HepG2 (cell line): ENCODE measurements at regions not wholly inside any gene's neighbourhood (a gene's known extent, or its start where the extent isn't known, plus 50 kb on each side); places are given as distances from the start of the nearest gene placed in this dataset.

Source experiments
- ATAC-seq: fragments of 200-7000 bp; cut with Tn5 transposase; 3 replicates; pipeline ENCODE4 v1.9.1; 2020; ENCODE audit warnings: mild to moderate bottlenecking, moderate library complexity
- BruUV-seq: library from RNA; stranded (reverse); fragments of 400-500 nt; replicated peaks from 2 replicates; lab custom pipeline; 2021; lab: Mats Ljungman, UMichigan
- CTCF ChIA-PET: fragments of 300-600 bp; formaldehyde crosslinking; extraction: SDS; loops from one replicate; lab custom pipeline; 2021; ENCODE audit warnings: low total read pairs, inconsistent platforms, low intra/inter-chr PET ratio; lab: Yijun Ruan, JAX
- POLR2A ChIA-PET: fragments of 350-600 bp; sonication (Branson Sonifier 250); formaldehyde crosslinking; loops from one replicate; lab custom pipeline; 2020; ENCODE audit warnings: antibody characterized with exemption, inconsistent platforms; lab: Yijun Ruan, JAX
- DNase-seq: peaks from one replicate; pipeline ENCODE4 v3.0.0-alpha.2; 2015; ENCODE audit warnings: low spot score
- FAIRE-seq: peaks from 3 replicates; lab custom pipeline; 2011; peaks lifted over from hg19 to GRCh38; lab: Jason Lieb, UNC
- H2AFZ ChIP-seq: one replicate; pipeline ENCODE4 v1.6.1; 2011; ENCODE audit warnings: low read length, inconsistent platforms
- H3K27ac ChIP-seq: fragments of 300-600 bp; 3 replicates; pipeline ENCODE4 v1.8.0; 2011; ENCODE audit warnings: mixed run types, mild to moderate bottlenecking, mixed read lengths, low read length, inconsistent platforms; ENCODE audit not compliant: insufficient read depth; ENCODE audit errors: extremely low read length
- H3K27me3 ChIP-seq, 2 experiments: fragments of 200-600 bp in 1 of 2; 2 replicates in 1 of 2; 3 replicates in 1 of 2; pipeline versions ENCODE4 v1.6.0 to v1.8.0; 2011; ENCODE audit warnings: low read length in 2 of 2, mild to moderate bottlenecking in 2 of 2, moderate library complexity in 2 of 2, inconsistent platforms in 1 of 2; ENCODE audit not compliant: insufficient read depth in 2 of 2, control insufficient read depth in 1 of 2
- H3K36me3 ChIP-seq, 2 experiments: fragments of 200-600 bp in 1 of 2; replicated peaks in 1 of 2; 2 replicates in 1 of 2; 3 replicates in 1 of 2; pipeline versions ENCODE4 v1.5.1 to v1.8.0; 2011; ENCODE audit warnings: low read length in 2 of 2, inconsistent platforms in 1 of 2; ENCODE audit not compliant: insufficient read depth in 2 of 2, control insufficient read depth in 1 of 2
- H3K4me1 ChIP-seq: 2 replicates; pipeline ENCODE4 v1.5.1; 2012; ENCODE audit warnings: low read length, inconsistent platforms; ENCODE audit not compliant: insufficient read depth
- H3K4me2 ChIP-seq: 2 replicates; pipeline ENCODE4 v1.6.0; 2011; ENCODE audit warnings: low read depth, low read length, inconsistent platforms
- H3K4me3 ChIP-seq, 3 experiments: fragments of 200-600 bp in 1 of 3; sonication (generic), shearing (Covaris generic) in 1 of 3; replicated peaks in 1 of 3; 2 replicates each; pipeline ENCODE4 v1.5.1; 2011 to 2016; ENCODE audit warnings: low read length in 3 of 3, inconsistent platforms in 2 of 3, low read depth in 2 of 3, mild to moderate bottlenecking in 2 of 3, control low read depth in 1 of 3, mixed read lengths in 1 of 3; ENCODE audit not compliant: insufficient read depth in 1 of 3
- H3K79me2 ChIP-seq: one replicate; pipeline ENCODE4 v1.6.1; 2011; ENCODE audit warnings: low read length, inconsistent platforms; ENCODE audit not compliant: insufficient read depth
- H3K9ac ChIP-seq: 2 replicates; pipeline ENCODE4 v1.6.0; 2011; ENCODE audit warnings: mild to moderate bottlenecking, low read depth, low read length, inconsistent platforms; ENCODE audit not compliant: insufficient read depth
- H3K9me3 ChIP-seq: 2 replicates; pipeline ENCODE4 v1.5.1; 2012; ENCODE audit warnings: mild to moderate bottlenecking, low read length
- H4K20me1 ChIP-seq: 2 replicates; pipeline ENCODE4 v1.6.0; 2011; ENCODE audit warnings: inconsistent platforms, mild to moderate bottlenecking, low read length, moderate library complexity; ENCODE audit not compliant: insufficient read depth
- CREM ChIP-seq, 2 experiments: sonication (generic) in 1 of 2; formaldehyde crosslinking in 1 of 2; IDR thresholded peaks; 2 replicates each; pipeline versions ENCODE4 v1.4.0 to v1.6.1; 2016 to 2020; ENCODE audit warnings: antibody characterized with exemption in 1 of 2, mild to moderate bottlenecking in 1 of 2, missing genetic modification reagents in 1 of 2
- ZNF17 ChIP-seq: sonication (generic); formaldehyde crosslinking; IDR thresholded peaks from 2 replicates; pipeline ENCODE4 v1.5.0; 2020; ENCODE audit warnings: mild to moderate bottlenecking, missing genetic modification reagents
- ZNF263 ChIP-seq: sonication (generic); formaldehyde crosslinking; IDR thresholded peaks from 2 replicates; pipeline ENCODE4 v1.4.0; 2020; ENCODE audit warnings: missing genetic modification reagents
- ZNF484 ChIP-seq: sonication (generic); formaldehyde crosslinking; IDR thresholded peaks from 2 replicates; pipeline ENCODE4 v1.5.1; 2020; ENCODE audit warnings: mild to moderate bottlenecking, low read depth, missing genetic modification reagents, borderline replicate concordance
- ZNF616 ChIP-seq: sonication (generic); formaldehyde crosslinking; IDR thresholded peaks from 2 replicates; pipeline ENCODE4 v1.5.0; 2020; ENCODE audit warnings: low read depth, mild to moderate bottlenecking, missing genetic modification reagents
- ZNF891 ChIP-seq: sonication (generic); formaldehyde crosslinking; IDR thresholded peaks from 2 replicates; pipeline ENCODE4 v1.5.0; 2020; ENCODE audit warnings: mild to moderate bottlenecking, missing genetic modification reagents
- WGBS: methylation state at CpG from one replicate; pipeline ENCODE4 v1.1.6; 2017; ENCODE audit warnings: low lambda C conversion rate; 5-methylcytosine and 5-hydroxymethylcytosine counted together
- in situ Hi-C: cut with HindIII; loops from 2 replicates; pipeline ENCODE4 v1.10.0; 2017; ENCODE audit warnings: low pct_unique_long_range_greater_than_20kb; ENCODE audit not compliant: extremely low pct_ligation_motif_present
- intact Hi-C: fragments of 100-400 bp; cut with micrococcal nuclease; formaldehyde crosslinking; loops from one replicate; pipeline ENCODE4 v1.10.0; 2022; ENCODE audit not compliant: unreplicated experiment
- TF ChIP-seq, protein P1 (sequence below): sonication (generic); formaldehyde crosslinking; IDR thresholded peaks from 2 replicates; pipeline ENCODE4 v1.8.1; 2023; ENCODE audit warnings: mild to moderate bottlenecking, missing genetic modification reagents
- TF ChIP-seq, protein P2 (sequence below): sonication (generic); formaldehyde crosslinking; IDR thresholded peaks from 2 replicates; pipeline ENCODE4 v1.5.0; 2020; ENCODE audit warnings: mild to moderate bottlenecking, missing genetic modification reagents
- TF ChIP-seq, protein P3 (sequence below): sonication (generic); formaldehyde crosslinking; IDR thresholded peaks from 2 replicates; pipeline ENCODE4 v1.4.0; 2020; ENCODE audit warnings: mild to moderate bottlenecking, missing genetic modification reagents, borderline replicate concordance

DNA sequence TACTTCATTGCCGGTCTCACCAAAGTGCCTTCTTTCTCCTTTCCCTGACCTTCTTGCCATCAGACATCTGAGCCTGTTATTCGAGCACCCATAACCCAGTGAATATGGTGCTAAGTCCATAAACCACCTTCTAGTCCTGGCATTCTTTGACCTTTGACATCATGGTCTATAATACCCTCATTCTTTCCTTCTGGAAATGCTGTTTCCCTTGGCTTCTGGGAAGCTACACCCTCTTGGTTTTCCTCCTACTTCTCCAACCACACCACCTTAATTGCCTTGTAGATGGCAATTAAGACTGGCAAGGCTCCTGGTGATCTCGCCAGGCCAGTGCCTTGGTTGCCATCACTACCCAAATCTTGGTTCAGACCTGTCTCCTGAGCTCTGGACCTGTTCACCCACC is 56.1 kb upstream of the TRAK1 start:
- POLR2A ChIA-PET: no interaction called here
- no peak overlapping the region for H3K4me3 ChIP-seq
- no peak overlapping the region for H3K9ac ChIP-seq
- peaks cover 69% of the 10 kb centered on the region for H3K79me2 ChIP-seq
- no peaks in the 10 kb centered on the region for H4K20me1 ChIP-seq
- in situ Hi-C loops (no loop called here), intact Hi-C loops (no loop called here)
- H2AFZ ChIP-seq: no peak overlapping the region
- peaks cover 0 to 8% of the 10 kb centered on the region in 2 experiments; a peak in 3 of 5 replicates for H3K36me3 ChIP-seq
- ATAC-seq: no peak
- H3K4me1 ChIP-seq: peaks cover 58% of the 10 kb centered on the region
- no peaks in the 10 kb centered on the region for H3K9me3 ChIP-seq
- no peak for TF ChIP-seq ZNF484 (CRISPR knock-in tag)
- TF ChIP-seq, protein P1, sequence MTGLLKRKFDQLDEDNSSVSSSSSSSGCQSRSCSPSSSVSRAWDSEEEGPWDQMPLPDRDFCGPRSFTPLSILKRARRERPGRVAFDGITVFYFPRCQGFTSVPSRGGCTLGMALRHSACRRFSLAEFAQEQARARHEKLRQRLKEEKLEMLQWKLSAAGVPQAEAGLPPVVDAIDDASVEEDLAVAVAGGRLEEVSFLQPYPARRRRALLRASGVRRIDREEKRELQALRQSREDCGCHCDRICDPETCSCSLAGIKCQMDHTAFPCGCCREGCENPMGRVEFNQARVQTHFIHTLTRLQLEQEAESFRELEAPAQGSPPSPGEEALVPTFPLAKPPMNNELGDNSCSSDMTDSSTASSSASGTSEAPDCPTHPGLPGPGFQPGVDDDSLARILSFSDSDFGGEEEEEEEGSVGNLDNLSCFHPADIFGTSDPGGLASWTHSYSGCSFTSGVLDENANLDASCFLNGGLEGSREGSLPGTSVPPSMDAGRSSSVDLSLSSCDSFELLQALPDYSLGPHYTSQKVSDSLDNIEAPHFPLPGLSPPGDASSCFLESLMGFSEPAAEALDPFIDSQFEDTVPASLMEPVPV (CRISPR knock-in tag): 0 out of 2 replicates have a peak, but pooled peaks have one; percentile 8
- no peak for DNase-seq
- BruUV-seq: no TSS peak
- H3K27ac ChIP-seq: no peak overlapping the region
- CTCF ChIA-PET: no interaction called here
- no peaks in the 10 kb centered on the region for H3K27me3 ChIP-seq
- no peak overlapping the region for H3K4me2 ChIP-seq
- no peak for FAIRE-seq
- WGBS: 92% methylated on average over 3 of the region's 3 CpGs

DNA sequence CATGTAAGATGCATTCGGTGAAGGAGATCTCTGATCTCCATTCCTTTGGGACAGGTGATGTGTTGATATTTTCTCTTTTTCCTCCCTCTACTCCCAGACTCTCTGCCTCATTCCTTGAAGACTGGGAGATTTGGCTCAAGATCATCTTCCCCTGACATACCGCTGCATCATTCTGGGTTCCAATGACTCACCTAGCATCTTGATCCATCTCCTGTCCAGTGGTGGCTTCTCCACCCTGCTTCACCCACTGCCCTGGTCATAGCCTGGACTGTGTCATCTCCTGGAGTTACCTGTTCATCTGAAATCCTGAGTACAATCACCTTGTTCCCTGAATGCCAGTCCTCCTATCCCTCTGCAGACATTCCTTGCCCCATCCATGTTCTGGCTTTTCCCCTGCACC is 57.4 kb upstream of the TRAK1 start:
- POLR2A ChIA-PET: interaction anchor here (0.6 to 1.6 kb wide), 3 partner anchors 13 to 97 kb away, joined by 3 to 4 read pairs (median 4); no protein-coding TSS in a partner anchor
- no peak for FAIRE-seq
- TF ChIP-seq ZNF263 (CRISPR knock-in tag) (no peak), ZNF891 (CRISPR knock-in tag) (no peak), CREM (IDR thresholded peaks at IDR 0.05) (no peak), CREM (CRISPR knock-in tag; IDR thresholded peaks at IDR 0.05) (no peak), ZNF17 (CRISPR knock-in tag) (no peak), ZNF616 (CRISPR knock-in tag) (no peak)
- TF ChIP-seq, protein P2, sequence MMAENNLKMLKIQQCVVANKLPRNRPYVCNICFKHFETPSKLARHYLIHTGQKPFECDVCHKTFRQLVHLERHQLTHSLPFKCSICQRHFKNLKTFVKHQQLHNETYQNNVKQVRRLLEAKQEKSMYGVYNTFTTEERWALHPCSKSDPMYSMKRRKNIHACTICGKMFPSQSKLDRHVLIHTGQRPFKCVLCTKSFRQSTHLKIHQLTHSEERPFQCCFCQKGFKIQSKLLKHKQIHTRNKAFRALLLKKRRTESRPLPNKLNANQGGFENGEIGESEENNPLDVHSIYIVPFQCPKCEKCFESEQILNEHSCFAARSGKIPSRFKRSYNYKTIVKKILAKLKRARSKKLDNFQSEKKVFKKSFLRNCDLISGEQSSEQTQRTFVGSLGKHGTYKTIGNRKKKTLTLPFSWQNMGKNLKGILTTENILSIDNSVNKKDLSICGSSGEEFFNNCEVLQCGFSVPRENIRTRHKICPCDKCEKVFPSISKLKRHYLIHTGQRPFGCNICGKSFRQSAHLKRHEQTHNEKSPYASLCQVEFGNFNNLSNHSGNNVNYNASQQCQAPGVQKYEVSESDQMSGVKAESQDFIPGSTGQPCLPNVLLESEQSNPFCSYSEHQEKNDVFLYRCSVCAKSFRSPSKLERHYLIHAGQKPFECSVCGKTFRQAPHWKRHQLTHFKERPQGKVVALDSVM (CRISPR knock-in tag): no peak
- TF ChIP-seq, protein P3, sequence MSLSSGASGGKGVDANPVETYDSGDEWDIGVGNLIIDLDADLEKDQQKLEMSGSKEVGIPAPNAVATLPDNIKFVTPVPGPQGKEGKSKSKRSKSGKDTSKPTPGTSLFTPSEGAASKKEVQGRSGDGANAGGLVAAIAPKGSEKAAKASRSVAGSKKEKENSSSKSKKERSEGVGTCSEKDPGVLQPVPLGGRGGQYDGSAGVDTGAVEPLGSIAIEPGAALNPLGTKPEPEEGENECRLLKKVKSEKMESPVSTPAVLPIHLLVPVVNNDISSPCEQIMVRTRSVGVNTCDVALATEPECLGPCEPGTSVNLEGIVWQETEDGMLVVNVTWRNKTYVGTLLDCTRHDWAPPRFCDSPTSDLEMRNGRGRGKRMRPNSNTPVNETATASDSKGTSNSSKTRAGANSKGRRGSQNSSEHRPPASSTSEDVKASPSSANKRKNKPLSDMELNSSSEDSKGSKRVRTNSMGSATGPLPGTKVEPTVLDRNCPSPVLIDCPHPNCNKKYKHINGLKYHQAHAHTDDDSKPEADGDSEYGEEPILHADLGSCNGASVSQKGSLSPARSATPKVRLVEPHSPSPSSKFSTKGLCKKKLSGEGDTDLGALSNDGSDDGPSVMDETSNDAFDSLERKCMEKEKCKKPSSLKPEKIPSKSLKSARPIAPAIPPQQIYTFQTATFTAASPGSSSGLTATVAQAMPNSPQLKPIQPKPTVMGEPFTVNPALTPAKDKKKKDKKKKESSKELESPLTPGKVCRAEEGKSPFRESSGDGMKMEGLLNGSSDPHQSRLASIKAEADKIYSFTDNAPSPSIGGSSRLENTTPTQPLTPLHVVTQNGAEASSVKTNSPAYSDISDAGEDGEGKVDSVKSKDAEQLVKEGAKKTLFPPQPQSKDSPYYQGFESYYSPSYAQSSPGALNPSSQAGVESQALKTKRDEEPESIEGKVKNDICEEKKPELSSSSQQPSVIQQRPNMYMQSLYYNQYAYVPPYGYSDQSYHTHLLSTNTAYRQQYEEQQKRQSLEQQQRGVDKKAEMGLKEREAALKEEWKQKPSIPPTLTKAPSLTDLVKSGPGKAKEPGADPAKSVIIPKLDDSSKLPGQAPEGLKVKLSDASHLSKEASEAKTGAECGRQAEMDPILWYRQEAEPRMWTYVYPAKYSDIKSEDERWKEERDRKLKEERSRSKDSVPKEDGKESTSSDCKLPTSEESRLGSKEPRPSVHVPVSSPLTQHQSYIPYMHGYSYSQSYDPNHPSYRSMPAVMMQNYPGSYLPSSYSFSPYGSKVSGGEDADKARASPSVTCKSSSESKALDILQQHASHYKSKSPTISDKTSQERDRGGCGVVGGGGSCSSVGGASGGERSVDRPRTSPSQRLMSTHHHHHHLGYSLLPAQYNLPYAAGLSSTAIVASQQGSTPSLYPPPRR (CRISPR knock-in tag): no peak

More for the DNA sequence above, 57.4 kb upstream of the TRAK1 start:
- Histone ChIP-seq H3K27me3 (no peaks in the 10 kb centered on the region), H3K27ac (peak overlapping the region; percentile 85), H3K79me2 (peaks cover 68% of the 10 kb centered on the region), H3K9me3 (no peaks in the 10 kb centered on the region), H3K4me2 (peak overlapping the region; percentile 81), H3K4me1 (peaks cover 58% of the 10 kb centered on the region), H3K36me3 (peaks cover 0 to 8% of the 10 kb centered on the region in 2 experiments; a peak in 3 of 5 replicates), H2AFZ (no peak overlapping the region), H4K20me1 (no peaks in the 10 kb centered on the region), H3K9ac (peak overlapping the region; percentile 61; the same call in 1 of the 2 replicates), H3K4me3 (no peak overlapping the region)
- 94% methylated on average over 2 of the region's 2 CpGs for WGBS
- DNase-seq (no peak), ATAC-seq (no peak)
- CTCF ChIA-PET: no interaction called here
- in situ Hi-C loops: no loop called here
- BruUV-seq: no TSS peak
- intact Hi-C loops: loop anchor here (2.0 to 5.0 kb wide), 2 partner anchors 19 to 34 kb away; no protein-coding TSS in a partner anchor
